ENCODE measurements at regions not wholly inside any gene's neighbourhood (a gene's known extent, or its start where the extent isn't known, plus 50 kb on each side); places are given as distances from the start of the nearest gene placed in this dataset.

- H3K27me3 ChIP-seq (ENCODE audit: control insufficient read depth, insufficient read depth, low read length): no peaks in the 10 kb centered on the region
- no peak overlapping the region for H3K9ac ChIP-seq (ENCODE audit: low read length in 3 of 3)
- FAIRE-seq: no peak
- H3K36me3 ChIP-seq (ENCODE audit: control insufficient read depth in 2 of 3, insufficient read depth in 3 of 3, low read length in 3 of 3): no peaks in the 10 kb centered on the region
- H3K4me3 ChIP-seq (ENCODE audit: low read length in 3 of 3): no peak overlapping the region
- DNase-seq: peak in 1 of 5 donors; percentile 23
- no peaks in the 10 kb centered on the region for H3K4me1 ChIP-seq (ENCODE audit: control insufficient read depth in 2 of 3, insufficient read depth in 2 of 3, low read depth in 1 of 3, low read length in 3 of 3)
- H3K9me3 ChIP-seq (ENCODE audit: control insufficient read depth in 2 of 3, insufficient read depth in 1 of 3, low read length in 3 of 3): no peaks in the 10 kb centered on the region
- intact Hi-C loops (cut with DNase I): no loop called here
- no peak overlapping the region for H3K27ac ChIP-seq (ENCODE audit: low read depth in 2 of 2, low read length in 2 of 2)
- TF ChIP-seq CTCF (IDR thresholded peaks at IDR 0.05; ENCODE audit: borderline replicate concordance, extremely low read depth, insufficient read depth): no peak
Observed at GRCh38 chr7:25314094-25314730, 85.9 kb upstream of the NPVF start.

DNA sequence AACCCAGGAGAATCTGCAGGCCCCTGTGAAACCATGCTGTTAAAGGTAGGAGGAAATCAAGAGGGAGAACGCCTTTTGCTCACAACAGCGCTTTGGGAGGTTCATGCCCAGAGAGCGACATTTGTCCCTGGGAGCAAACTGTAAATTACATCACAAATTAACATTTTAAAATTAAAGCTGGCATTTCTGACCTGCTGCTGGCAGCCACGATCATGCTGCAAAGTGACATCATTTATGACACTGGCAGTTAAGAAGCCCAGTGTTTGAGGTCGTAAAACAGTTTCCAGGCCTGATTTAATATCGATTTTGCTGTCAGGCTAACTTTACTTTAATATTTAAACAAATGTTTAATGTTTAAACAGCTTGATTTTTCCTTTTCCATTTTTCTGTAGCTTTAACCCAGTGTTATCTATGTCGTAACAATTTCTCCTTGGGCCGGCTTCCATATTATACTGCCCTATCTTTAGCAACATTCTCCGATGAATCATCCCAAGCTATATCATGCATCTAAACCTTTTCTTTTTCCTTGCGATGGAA lies 86.5 kb upstream of the NPVF start:
- Histone ChIP-seq H3K4me1 (ENCODE audit: control insufficient read depth in 2 of 3, insufficient read depth in 2 of 3, low read depth in 1 of 3, low read length in 3 of 3) (no peaks in the 10 kb centered on the region), H3K4me3 (ENCODE audit: low read length in 3 of 3) (no peak overlapping the region), H3K27ac (ENCODE audit: low read depth in 2 of 2, low read length in 2 of 2) (no peak overlapping the region), H3K9ac (ENCODE audit: low read length in 3 of 3) (no peak overlapping the region), H3K9me3 (ENCODE audit: control insufficient read depth in 2 of 3, insufficient read depth in 1 of 3, low read length in 3 of 3) (no peaks in the 10 kb centered on the region), H3K36me3 (ENCODE audit: control insufficient read depth in 2 of 3, insufficient read depth in 3 of 3, low read length in 3 of 3) (no peaks in the 10 kb centered on the region), H3K27me3 (ENCODE audit: control insufficient read depth, insufficient read depth, low read length) (no peaks in the 10 kb centered on the region)
- no peak for TF ChIP-seq CTCF (IDR thresholded peaks at IDR 0.05; ENCODE audit: borderline replicate concordance, extremely low read depth, insufficient read depth)
- no peak for DNase-seq
- intact Hi-C loops (cut with DNase I): no loop called here
- no peak for FAIRE-seq

DNA sequence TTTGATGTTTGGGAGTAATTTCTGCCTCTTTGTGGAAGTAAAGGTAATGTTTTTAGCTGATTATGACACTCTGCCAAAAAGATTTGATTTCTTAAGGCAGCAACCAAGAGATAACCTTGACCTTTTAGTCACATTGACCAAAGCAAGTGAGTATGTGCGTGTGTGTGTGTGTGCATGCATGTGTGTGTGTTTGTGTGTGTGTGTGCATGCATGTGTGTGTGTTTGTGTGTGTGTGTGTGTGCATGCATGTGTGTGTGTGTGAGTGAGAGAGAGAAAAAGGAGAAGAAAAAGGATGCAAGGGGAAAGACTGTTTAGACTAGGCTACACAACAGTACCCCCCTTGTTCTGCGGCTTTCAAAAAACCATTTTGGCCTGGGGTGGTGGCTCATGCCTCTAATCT lies 88.1 kb upstream of the NPVF start:
- TF ChIP-seq CTCF (IDR thresholded peaks at IDR 0.05; ENCODE audit: borderline replicate concordance, extremely low read depth, insufficient read depth): no peak
- no peaks in the 10 kb centered on the region for H3K36me3 ChIP-seq (ENCODE audit: control insufficient read depth in 2 of 3, insufficient read depth in 3 of 3, low read length in 3 of 3)
- DNase-seq (no peak), FAIRE-seq (no peak)
- no peaks in the 10 kb centered on the region for H3K9me3 ChIP-seq (ENCODE audit: control insufficient read depth in 2 of 3, insufficient read depth in 1 of 3, low read length in 3 of 3)
- H3K27me3 ChIP-seq (ENCODE audit: control insufficient read depth, insufficient read depth, low read length): no peaks in the 10 kb centered on the region
- no peak overlapping the region for H3K27ac ChIP-seq (ENCODE audit: low read depth in 2 of 2, low read length in 2 of 2)
- H3K4me3 ChIP-seq (ENCODE audit: low read length in 3 of 3): no peak overlapping the region
- no peak overlapping the region for H3K9ac ChIP-seq (ENCODE audit: low read length in 3 of 3)
- intact Hi-C loops (cut with DNase I): no loop called here
- no peaks in the 10 kb centered on the region for H3K4me1 ChIP-seq (ENCODE audit: control insufficient read depth in 2 of 3, insufficient read depth in 2 of 3, low read depth in 1 of 3, low read length in 3 of 3)

DNA sequence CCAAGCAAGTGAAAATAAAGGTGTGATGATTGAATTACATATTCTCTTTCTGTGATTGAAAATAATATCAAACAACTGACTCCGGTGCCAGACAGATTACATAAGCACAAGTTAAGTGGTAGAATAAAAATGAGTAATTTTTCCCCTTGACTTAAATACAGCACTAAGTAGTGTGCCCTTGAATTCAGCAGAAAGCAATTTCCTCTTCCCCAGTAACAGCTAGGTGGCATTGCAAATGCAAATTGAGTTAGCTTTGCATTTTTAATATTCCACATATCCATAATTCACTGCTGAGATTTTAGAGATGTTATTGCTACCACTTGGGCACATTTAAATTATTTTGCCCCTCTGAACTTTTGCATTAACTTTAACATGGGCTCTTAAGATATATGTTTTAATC lies 89.8 kb upstream of the NPVF start:
- intact Hi-C loops (cut with DNase I): no loop called here
- Histone ChIP-seq H3K9me3 (ENCODE audit: control insufficient read depth in 2 of 3, insufficient read depth in 1 of 3, low read length in 3 of 3) (no peaks in the 10 kb centered on the region), H3K4me1 (ENCODE audit: control insufficient read depth in 2 of 3, insufficient read depth in 2 of 3, low read depth in 1 of 3, low read length in 3 of 3) (no peaks in the 10 kb centered on the region), H3K27ac (ENCODE audit: low read depth in 2 of 2, low read length in 2 of 2) (no peak overlapping the region), H3K36me3 (ENCODE audit: control insufficient read depth in 2 of 3, insufficient read depth in 3 of 3, low read length in 3 of 3) (no peaks in the 10 kb centered on the region), H3K27me3 (ENCODE audit: control insufficient read depth, insufficient read depth, low read length) (no peaks in the 10 kb centered on the region), H3K9ac (ENCODE audit: low read length in 3 of 3) (no peak overlapping the region), H3K4me3 (ENCODE audit: low read length in 3 of 3) (no peak overlapping the region)
- FAIRE-seq (no peak), DNase-seq (no peak)
- no peak for TF ChIP-seq CTCF (IDR thresholded peaks at IDR 0.05; ENCODE audit: borderline replicate concordance, extremely low read depth, insufficient read depth)

Measured in kidney (tissue), 13 donors.